Hepatocyte (in vitro differentiated cells): ENCODE measurements at regions not wholly inside any gene's neighbourhood (a gene's known extent, or its start where the extent isn't known, plus 50 kb on each side); places are given as distances from the start of the nearest gene placed in this dataset.

Experiments used
- EZH2 ChIP-seq: fragments of 200-600 bp; sonication (generic); IDR thresholded peaks from 2 replicates; pipeline ENCODE4 v1.6.1; 2016; ENCODE audit warnings: antibody characterized with exemption, mild to moderate bottlenecking, borderline replicate concordance
- EZH2phosphoT487 ChIP-seq: fragments of 200-600 bp; sonication (generic); IDR thresholded peaks from one replicate; pipeline ENCODE4 v1.6.1; 2018; ENCODE audit warnings: antibody characterized with exemption, mild to moderate bottlenecking, low read depth, moderate library complexity; ENCODE audit not compliant: unreplicated experiment, severe bottlenecking
- TF ChIP-seq, protein P1 (sequence below): fragments of 200-600 bp; sonication (generic); IDR thresholded peaks from 2 replicates; pipeline ENCODE4 v1.5.1; 2016; ENCODE audit warnings: antibody characterized with exemption, mild to moderate bottlenecking; ENCODE audit not compliant: poor library complexity

DNA sequence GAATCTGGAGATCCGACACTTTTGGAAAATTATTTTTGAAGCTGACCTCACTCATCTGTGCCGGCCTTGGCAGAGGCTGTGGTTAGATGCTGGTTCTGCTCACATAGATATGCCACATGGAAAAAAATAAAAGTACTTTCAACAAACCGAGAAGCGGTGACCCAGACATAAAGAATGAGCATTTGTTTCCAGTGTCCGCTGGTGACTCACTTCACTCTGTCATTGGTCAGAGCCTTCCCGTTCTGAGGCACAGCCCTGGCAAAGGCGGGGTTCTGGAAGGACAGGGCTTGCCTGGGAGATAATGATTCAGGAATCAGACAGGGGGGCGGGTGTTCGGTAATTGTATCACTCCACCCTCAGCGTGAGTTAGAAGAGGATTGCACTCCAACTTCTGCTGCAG is 172.4 kb upstream of the MXRA5 start:
- TF ChIP-seq, protein P1, sequence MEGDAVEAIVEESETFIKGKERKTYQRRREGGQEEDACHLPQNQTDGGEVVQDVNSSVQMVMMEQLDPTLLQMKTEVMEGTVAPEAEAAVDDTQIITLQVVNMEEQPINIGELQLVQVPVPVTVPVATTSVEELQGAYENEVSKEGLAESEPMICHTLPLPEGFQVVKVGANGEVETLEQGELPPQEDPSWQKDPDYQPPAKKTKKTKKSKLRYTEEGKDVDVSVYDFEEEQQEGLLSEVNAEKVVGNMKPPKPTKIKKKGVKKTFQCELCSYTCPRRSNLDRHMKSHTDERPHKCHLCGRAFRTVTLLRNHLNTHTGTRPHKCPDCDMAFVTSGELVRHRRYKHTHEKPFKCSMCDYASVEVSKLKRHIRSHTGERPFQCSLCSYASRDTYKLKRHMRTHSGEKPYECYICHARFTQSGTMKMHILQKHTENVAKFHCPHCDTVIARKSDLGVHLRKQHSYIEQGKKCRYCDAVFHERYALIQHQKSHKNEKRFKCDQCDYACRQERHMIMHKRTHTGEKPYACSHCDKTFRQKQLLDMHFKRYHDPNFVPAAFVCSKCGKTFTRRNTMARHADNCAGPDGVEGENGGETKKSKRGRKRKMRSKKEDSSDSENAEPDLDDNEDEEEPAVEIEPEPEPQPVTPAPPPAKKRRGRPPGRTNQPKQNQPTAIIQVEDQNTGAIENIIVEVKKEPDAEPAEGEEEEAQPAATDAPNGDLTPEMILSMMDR: no peak
- TF ChIP-seq EZH2phosphoT487: no peak
- no peak for TF ChIP-seq EZH2
